Mesenchymal stem cell (in vitro differentiated cells and primary cell): ENCODE measurements at regions not wholly inside any gene's neighbourhood (a gene's known extent, or its start where the extent isn't known, plus 50 kb on each side); places are given as distances from the start of the nearest gene placed in this dataset.

Source experiments
- DNase-seq: peaks from one replicate; pipeline ENCODE4 v3.0.0-alpha.2; 2013
- H2AFZ ChIP-seq: one replicate; pipeline ENCODE4 v1.6.1; 2013; ENCODE audit warnings: low read depth, mild to moderate bottlenecking, control low read depth, inconsistent platforms, low read length, moderate library complexity
- H2AK5ac ChIP-seq: 2 replicates; pipeline ENCODE4 v1.6.1; 2013; ENCODE audit warnings: low read length, moderate library complexity, mild to moderate bottlenecking, inconsistent platforms; ENCODE audit not compliant: severe bottlenecking
- H2BK120ac ChIP-seq: one replicate; pipeline ENCODE4 v1.6.1; 2013; ENCODE audit warnings: low read depth, mild to moderate bottlenecking, inconsistent platforms, low read length, moderate library complexity
- H2BK12ac ChIP-seq, 2 experiments: one replicate each; pipeline ENCODE4 v1.6.1; 2013; ENCODE audit warnings: inconsistent platforms in 2 of 2, low read length in 2 of 2, mild to moderate bottlenecking in 2 of 2, moderate library complexity in 2 of 2, control low read depth in 1 of 2
- H2BK15ac ChIP-seq: one replicate; pipeline ENCODE4 v1.6.1; 2013; ENCODE audit warnings: mild to moderate bottlenecking, low read depth, inconsistent platforms; ENCODE audit not compliant: poor library complexity, severe bottlenecking
- H2BK5ac ChIP-seq: 2 replicates; pipeline ENCODE4 v1.6.1; 2013; ENCODE audit warnings: low read depth, mild to moderate bottlenecking, low read length, control low read depth, inconsistent platforms; ENCODE audit not compliant: poor library complexity, severe bottlenecking
- H3K14ac ChIP-seq, 2 experiments: one replicate each; pipeline ENCODE4 v1.6.1; 2013; ENCODE audit warnings: inconsistent platforms in 2 of 2, low read length in 2 of 2, control low read depth in 1 of 2, mild to moderate bottlenecking in 1 of 2, moderate library complexity in 1 of 2
- H3K18ac ChIP-seq, 2 experiments: one replicate each; pipeline ENCODE4 v1.6.1; 2013; ENCODE audit warnings: inconsistent platforms in 2 of 2, low read length in 2 of 2, control low read depth in 1 of 2, low read depth in 1 of 2, mild to moderate bottlenecking in 1 of 2
- H3K23ac ChIP-seq, 2 experiments: one replicate each; pipeline ENCODE4 v1.6.1; 2013; ENCODE audit warnings: inconsistent platforms in 2 of 2, low read length in 2 of 2, mild to moderate bottlenecking in 2 of 2, moderate library complexity in 2 of 2, control low read depth in 1 of 2
- H3K27ac ChIP-seq: 2 replicates; pipeline ENCODE4 v1.5.1; 2013; ENCODE audit warnings: mild to moderate bottlenecking, moderate library complexity, low read length, control low read depth, inconsistent platforms; ENCODE audit not compliant: poor library complexity, severe bottlenecking
- H3K27me3 ChIP-seq, 2 experiments: 2 replicates each; pipeline versions ENCODE4 v1.6.1 to v1.7.0; 2013; ENCODE audit warnings: low read length in 2 of 2, mild to moderate bottlenecking in 2 of 2, moderate library complexity in 2 of 2, control low read depth in 1 of 2, inconsistent platforms in 1 of 2; ENCODE audit not compliant: control insufficient read depth in 1 of 2, insufficient read depth in 1 of 2
- H3K36me3 ChIP-seq, 2 experiments: 2 replicates each; pipeline versions ENCODE4 v1.6.1 to v1.7.0; 2013; ENCODE audit warnings: low read length in 2 of 2, control low read depth in 1 of 2, inconsistent platforms in 1 of 2, low read depth in 1 of 2, mild to moderate bottlenecking in 1 of 2; ENCODE audit not compliant: insufficient read depth in 2 of 2, control insufficient read depth in 1 of 2
- H3K4ac ChIP-seq, 2 experiments: one replicate each; pipeline ENCODE4 v1.6.1; 2013; ENCODE audit warnings: inconsistent platforms in 2 of 2, low read length in 2 of 2, mild to moderate bottlenecking in 2 of 2, moderate library complexity in 2 of 2, control low read depth in 1 of 2, low read depth in 1 of 2
- H3K4me1 ChIP-seq: 2 replicates; pipeline ENCODE4 v1.6.1; 2013; ENCODE audit warnings: low read depth, low read length, control low read depth; ENCODE audit not compliant: control insufficient read depth, insufficient read depth
- H3K4me2 ChIP-seq: 2 replicates; pipeline ENCODE4 v1.6.1; 2013; ENCODE audit warnings: low read length, mild to moderate bottlenecking, inconsistent platforms; ENCODE audit not compliant: poor library complexity, severe bottlenecking
- H3K4me3 ChIP-seq, 2 experiments: 2 replicates each; pipeline versions ENCODE4 v1.5.1 to v1.7.0; 2013; ENCODE audit warnings: low read length in 2 of 2, mild to moderate bottlenecking in 2 of 2, control low read depth in 1 of 2, low read depth in 1 of 2; ENCODE audit not compliant: insufficient read depth in 1 of 2
- H3K79me1 ChIP-seq: replicated peaks from 2 replicates; pipeline ENCODE4 v1.6.1; 2013; ENCODE audit warnings: mild to moderate bottlenecking, control low read depth, low read length, inconsistent platforms; ENCODE audit not compliant: poor library complexity, severe bottlenecking
- H3K9ac ChIP-seq: 2 replicates; pipeline ENCODE4 v1.7.0; 2013; ENCODE audit warnings: mild to moderate bottlenecking, low read length, moderate library complexity
- H3K9me3 ChIP-seq: 2 replicates; pipeline ENCODE4 v1.7.0; 2013; ENCODE audit warnings: mild to moderate bottlenecking, low read length; ENCODE audit not compliant: control insufficient read depth
- H4K8ac ChIP-seq: one replicate; pipeline ENCODE4 v1.6.1; 2013; ENCODE audit warnings: inconsistent platforms, mild to moderate bottlenecking, low read length, moderate library complexity
- H4K91ac ChIP-seq: one replicate; pipeline ENCODE4 v1.6.1; 2013; ENCODE audit warnings: mild to moderate bottlenecking, low read length, inconsistent platforms
- WGBS: methylation state at CpG from one replicate; pipeline ENCODE4 v1.1.7; 2013; ENCODE audit warnings: mixed read lengths; 5-methylcytosine and 5-hydroxymethylcytosine counted together

DNA sequence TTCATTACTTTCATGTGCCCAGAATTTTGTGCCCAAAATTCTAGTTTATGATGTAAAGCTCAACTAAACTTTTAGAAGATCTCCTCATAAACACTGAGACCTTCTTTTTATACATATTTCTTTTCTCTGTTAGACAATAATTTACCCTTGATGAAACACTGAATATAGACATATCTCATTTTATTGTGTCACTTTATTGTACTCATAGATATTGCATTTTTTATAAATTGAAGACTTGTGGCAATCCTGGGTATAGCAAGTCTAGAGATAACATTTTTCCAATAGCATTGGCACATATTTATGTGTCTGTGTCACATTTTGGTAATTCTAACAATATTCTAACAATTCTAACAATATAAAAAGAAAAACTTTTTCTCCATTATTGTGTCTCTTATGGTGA is 74.9 kb upstream of the POU3F2 start:
- no peak for DNase-seq
- no peak overlapping the region for H3K9ac ChIP-seq

DNA sequence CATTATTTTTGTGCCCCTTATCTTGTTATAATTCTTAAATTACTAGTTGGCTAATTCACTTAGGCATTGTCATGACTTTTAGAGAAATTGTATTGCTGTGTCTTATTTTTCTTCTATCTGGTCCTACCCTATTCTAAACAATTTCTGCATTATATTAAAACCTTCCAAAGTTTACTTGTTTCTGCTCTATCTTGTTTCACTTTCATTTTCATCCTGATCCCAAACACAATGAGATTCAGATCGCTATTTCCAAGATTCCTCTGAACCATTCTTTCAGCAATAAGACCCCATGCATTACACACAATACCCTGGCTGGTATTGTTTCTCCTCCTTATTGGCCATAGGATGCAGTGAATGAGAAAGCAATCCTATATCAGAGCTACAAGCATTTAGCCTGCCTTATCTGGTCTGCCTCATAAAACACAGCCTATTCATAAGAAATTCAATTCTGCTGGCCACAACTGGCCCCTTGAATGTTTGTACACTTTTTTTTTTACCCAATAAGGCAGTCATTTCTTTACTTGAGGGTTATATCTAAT is 69.9 kb upstream of the POU3F2 start:
- H4K91ac ChIP-seq = no peak overlapping the region
- no peaks in the 10 kb centered on the region for H3K4me1 ChIP-seq
- no peak for DNase-seq
- no peak overlapping the region for H3K4ac ChIP-seq
- no peaks in the 10 kb centered on the region for H3K9me3 ChIP-seq
- 77% methylated on average over 1 of the region's 1 CpG for WGBS
- H2BK15ac ChIP-seq = no peak overlapping the region
- no peak overlapping the region for H3K14ac ChIP-seq
- H2BK120ac ChIP-seq = no peak overlapping the region
- peak overlapping the region; percentile 83 for H3K9ac ChIP-seq
- no peaks in the 10 kb centered on the region for H3K27me3 ChIP-seq
- no peak overlapping the region for H2BK5ac ChIP-seq
- no peak overlapping the region for H3K18ac ChIP-seq
- no peak overlapping the region for H3K23ac ChIP-seq
- H3K79me1 ChIP-seq = no peaks in the 10 kb centered on the region
- H3K4me2 ChIP-seq = peak overlapping the region; percentile 4
- H2AK5ac ChIP-seq = no peak overlapping the region
- peak overlapping the region in 1 of 2 experiments; percentile 78 for H3K4me3 ChIP-seq
- no peak overlapping the region for H2AFZ ChIP-seq
- no peak overlapping the region for H2BK12ac ChIP-seq
- no peak overlapping the region for H4K8ac ChIP-seq
- H3K27ac ChIP-seq = no peak overlapping the region
- H3K36me3 ChIP-seq = no peaks in the 10 kb centered on the region

More for the DNA sequence above, 74.9 kb upstream of the POU3F2 start:
- no peak overlapping the region for H2BK15ac ChIP-seq
- H3K4me1 ChIP-seq = no peaks in the 10 kb centered on the region
- H3K27me3 ChIP-seq = no peaks in the 10 kb centered on the region
- H3K9me3 ChIP-seq = no peaks in the 10 kb centered on the region
- no peaks in the 10 kb centered on the region for H3K36me3 ChIP-seq
- no peak overlapping the region for H3K18ac ChIP-seq
- H3K4me3 ChIP-seq = no peak overlapping the region
- H3K79me1 ChIP-seq = no peaks in the 10 kb centered on the region
- no peak overlapping the region for H3K4ac ChIP-seq
- no peak overlapping the region for H3K14ac ChIP-seq
- H2BK12ac ChIP-seq = no peak overlapping the region
- no peak overlapping the region for H2AFZ ChIP-seq
- H3K4me2 ChIP-seq = no peak overlapping the region
- no peak overlapping the region for H4K8ac ChIP-seq
- no peak overlapping the region for H2BK120ac ChIP-seq
- H2AK5ac ChIP-seq = no peak overlapping the region
- no peak overlapping the region for H4K91ac ChIP-seq
- H3K27ac ChIP-seq = no peak overlapping the region
- H2BK5ac ChIP-seq = no peak overlapping the region
- no peak overlapping the region for H3K23ac ChIP-seq

DNA sequence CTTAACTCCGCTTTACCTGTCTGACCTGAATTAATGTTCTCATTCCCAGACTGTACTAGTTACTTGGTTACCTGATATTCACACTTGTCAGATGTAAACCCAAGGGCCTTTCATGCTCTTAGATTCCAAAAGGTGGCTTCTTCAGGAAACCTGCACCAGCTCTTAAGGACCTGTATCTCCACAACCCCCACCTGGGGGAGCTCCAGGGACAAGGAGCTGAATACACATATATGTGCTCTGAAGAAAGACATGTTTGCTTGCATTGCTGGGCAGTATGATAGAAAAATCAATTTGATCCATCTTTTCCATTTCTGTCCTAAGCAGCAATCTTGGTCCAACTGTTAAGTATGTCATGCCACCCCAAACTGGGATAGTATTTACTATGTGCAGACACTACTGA is 64.8 kb upstream of the POU3F2 start:
- 72% methylated on average over 1 of the region's 1 CpG for WGBS

DNA sequence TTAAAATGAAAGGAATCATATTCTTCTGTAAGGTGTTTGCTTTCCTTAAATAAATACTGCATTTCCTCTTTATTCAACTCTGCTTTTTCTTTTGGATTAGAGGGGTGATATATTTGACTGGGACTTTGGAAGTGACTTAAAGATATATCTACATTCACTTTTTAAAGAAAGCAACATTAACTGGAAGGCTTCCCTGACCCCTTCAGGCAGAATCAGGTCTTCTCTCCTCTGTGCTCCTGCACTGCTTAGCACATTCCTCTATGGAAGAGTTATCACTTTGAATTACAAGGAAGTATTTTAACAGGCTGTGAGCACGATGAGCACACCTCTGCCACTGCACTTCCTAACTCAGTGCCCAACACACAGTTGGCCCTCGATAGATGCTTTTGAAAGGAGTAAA is 59.2 kb upstream of the POU3F2 start:
- Histone ChIP-seq H2BK12ac (no peak overlapping the region), H3K27me3 (peaks cover 0 to 22% of the 10 kb centered on the region in 2 experiments), H3K27ac (no peak overlapping the region), H3K14ac (no peak overlapping the region), H4K8ac (no peak overlapping the region), H3K4me1 (no peaks in the 10 kb centered on the region), H2AK5ac (no peak overlapping the region), H3K9ac (no peak overlapping the region), H3K9me3 (no peaks in the 10 kb centered on the region), H3K4me2 (no peak overlapping the region), H4K91ac (no peak overlapping the region), H3K79me1 (no peaks in the 10 kb centered on the region), H3K4ac (no peak overlapping the region), H3K36me3 (no peaks in the 10 kb centered on the region), H2BK5ac (no peak overlapping the region), H3K4me3 (no peak overlapping the region), H3K23ac (no peak overlapping the region), H3K18ac (no peak overlapping the region), H2BK120ac (no peak overlapping the region), H2AFZ (no peak overlapping the region), H2BK15ac (no peak overlapping the region)
- no CpG with 5 or more reads among the region's 2 CpGs for WGBS
- DNase-seq = no peak

More for the DNA sequence above, 64.8 kb upstream of the POU3F2 start:
- Histone ChIP-seq H3K9ac (no peak overlapping the region), H3K4me3 (no peak overlapping the region), H3K4me1 (no peaks in the 10 kb centered on the region), H3K4ac (no peak overlapping the region), H3K23ac (no peak overlapping the region), H2BK5ac (no peak overlapping the region), H2BK15ac (no peak overlapping the region), H3K9me3 (no peaks in the 10 kb centered on the region), H4K8ac (no peak overlapping the region), H3K27me3 (peaks cover 0 to 5% of the 10 kb centered on the region in 2 experiments), H3K18ac (no peak overlapping the region), H2BK120ac (no peak overlapping the region), H3K14ac (no peak overlapping the region), H3K79me1 (no peaks in the 10 kb centered on the region), H3K27ac (no peak overlapping the region), H2AK5ac (no peak overlapping the region), H2BK12ac (no peak overlapping the region), H3K4me2 (no peak overlapping the region), H3K36me3 (no peaks in the 10 kb centered on the region), H4K91ac (no peak overlapping the region), H2AFZ (no peak overlapping the region)
- no peak for DNase-seq
